ENCODE measurements at regions not wholly inside any gene's neighbourhood (a gene's known extent, or its start where the extent isn't known, plus 50 kb on each side); places are given as distances from the start of the nearest gene placed in this dataset.
"Not testable (repeated sequence)": the region's sequence is repeated elsewhere in the genome, so short reads cannot be mapped to it uniquely, and the experiment has no call there.

- H3K36me3 ChIP-seq = no peaks in the 10 kb centered on the region
- no peak overlapping the region for H3K4me3 ChIP-seq
- H3K27ac ChIP-seq = no peak overlapping the region
- H3K27me3 ChIP-seq = no peaks in the 10 kb centered on the region
- H3K9me3 ChIP-seq = no peaks in the 10 kb centered on the region
- H3K4me1 ChIP-seq = no peaks in the 10 kb centered on the region
- no peak for DNase-seq (ENCODE audit: low spot score)
- no peak for TF ChIP-seq CTCF (IDR thresholded peaks at IDR 0.05)
Observed at GRCh38 chr13:90835826-90836225, 511.7 kb upstream of the MIR17HG start.

- no peak overlapping the region for H3K27ac ChIP-seq
- no peak for DNase-seq (ENCODE audit: low spot score)
- no peaks in the 10 kb centered on the region for H3K9me3 ChIP-seq
- no peaks in the 10 kb centered on the region for H3K36me3 ChIP-seq
- H3K27me3 ChIP-seq = no peaks in the 10 kb centered on the region
- H3K4me3 ChIP-seq = no peak overlapping the region
- H3K4me1 ChIP-seq = no peaks in the 10 kb centered on the region
- no peak for TF ChIP-seq CTCF (IDR thresholded peaks at IDR 0.05)
Observed at GRCh38 chr13:90838317-90838960, 509.0 kb upstream of the MIR17HG start.

GRCh38 chr13:90839061-90839460 is 508.4 kb upstream of the MIR17HG start:
- no peaks in the 10 kb centered on the region for H3K9me3 ChIP-seq
- H3K27ac ChIP-seq = no peak overlapping the region
- no peaks in the 10 kb centered on the region for H3K4me1 ChIP-seq
- H3K4me3 ChIP-seq = no peak overlapping the region
- no peak for DNase-seq (ENCODE audit: low spot score)
- no peak for TF ChIP-seq CTCF (IDR thresholded peaks at IDR 0.05)
- no peaks in the 10 kb centered on the region for H3K27me3 ChIP-seq
- H3K36me3 ChIP-seq = no peaks in the 10 kb centered on the region

- no peaks in the 10 kb centered on the region for H3K4me1 ChIP-seq
- H3K27ac ChIP-seq = no peak overlapping the region
- no peaks in the 10 kb centered on the region for H3K9me3 ChIP-seq
- H3K36me3 ChIP-seq = no peaks in the 10 kb centered on the region
- TF ChIP-seq CTCF (IDR thresholded peaks at IDR 0.05) = no peak
- no peaks in the 10 kb centered on the region for H3K27me3 ChIP-seq
- no peak overlapping the region for H3K4me3 ChIP-seq
- no peak for DNase-seq (ENCODE audit: low spot score)
Observed at GRCh38 chr13:90846936-90847335, 500.6 kb upstream of the MIR17HG start.

- not testable (repeated sequence) for H3K27ac ChIP-seq; H3K36me3 ChIP-seq; H3K9me3 ChIP-seq; DNase-seq (ENCODE audit: low spot score); H3K4me3 ChIP-seq; H3K27me3 ChIP-seq; H3K4me1 ChIP-seq
Observed at GRCh38 chr13:90853666-90854065, 493.8 kb upstream of the MIR17HG start.

- Histone ChIP-seq H3K4me1 (no peaks in the 10 kb centered on the region), H3K27me3 (no peaks in the 10 kb centered on the region), H3K36me3 (no peaks in the 10 kb centered on the region), H3K27ac (no peak overlapping the region), H3K9me3 (no peaks in the 10 kb centered on the region), H3K4me3 (no peak overlapping the region)
- TF ChIP-seq CTCF (IDR thresholded peaks at IDR 0.05) = no peak
- no peak for DNase-seq (ENCODE audit: low spot score)
Observed at GRCh38 chr13:90857921-90858320, 489.6 kb upstream of the MIR17HG start.

All from right atrium auricular region (tissue), 2 donors.